Fibroblast of villous mesenchyme (primary cell): ENCODE measurements at regions not wholly inside any gene's neighbourhood (a gene's known extent, or its start where the extent isn't known, plus 50 kb on each side); places are given as distances from the start of the nearest gene placed in this dataset.

Source experiments
- DNase-seq: peaks from one replicate; pipeline ENCODE4 v3.0.0-alpha.2; 2010; ENCODE audit warnings: low read depth
- H3K4me3 ChIP-seq: 2 replicates; pipeline ENCODE4 v1.5.1; 2011; ENCODE audit warnings: low read depth, mild to moderate bottlenecking, low read length
- TF ChIP-seq, protein P1 (sequence below): IDR thresholded peaks from 2 replicates; pipeline ENCODE4 v1.5.1; 2012; ENCODE audit warnings: low read depth, mild to moderate bottlenecking, low read length; ENCODE audit not compliant: insufficient read depth

GRCh38 chr14:76696361-76696760, 64.9 kb upstream of the VASH1 start:
- H3K4me3 ChIP-seq: no peak overlapping the region
- no peak for DNase-seq
- TF ChIP-seq, protein P1, sequence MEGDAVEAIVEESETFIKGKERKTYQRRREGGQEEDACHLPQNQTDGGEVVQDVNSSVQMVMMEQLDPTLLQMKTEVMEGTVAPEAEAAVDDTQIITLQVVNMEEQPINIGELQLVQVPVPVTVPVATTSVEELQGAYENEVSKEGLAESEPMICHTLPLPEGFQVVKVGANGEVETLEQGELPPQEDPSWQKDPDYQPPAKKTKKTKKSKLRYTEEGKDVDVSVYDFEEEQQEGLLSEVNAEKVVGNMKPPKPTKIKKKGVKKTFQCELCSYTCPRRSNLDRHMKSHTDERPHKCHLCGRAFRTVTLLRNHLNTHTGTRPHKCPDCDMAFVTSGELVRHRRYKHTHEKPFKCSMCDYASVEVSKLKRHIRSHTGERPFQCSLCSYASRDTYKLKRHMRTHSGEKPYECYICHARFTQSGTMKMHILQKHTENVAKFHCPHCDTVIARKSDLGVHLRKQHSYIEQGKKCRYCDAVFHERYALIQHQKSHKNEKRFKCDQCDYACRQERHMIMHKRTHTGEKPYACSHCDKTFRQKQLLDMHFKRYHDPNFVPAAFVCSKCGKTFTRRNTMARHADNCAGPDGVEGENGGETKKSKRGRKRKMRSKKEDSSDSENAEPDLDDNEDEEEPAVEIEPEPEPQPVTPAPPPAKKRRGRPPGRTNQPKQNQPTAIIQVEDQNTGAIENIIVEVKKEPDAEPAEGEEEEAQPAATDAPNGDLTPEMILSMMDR: no peak

- no peak overlapping the region for H3K4me3 ChIP-seq
Measured at GRCh38 chr14:76696791-76697190, 64.5 kb upstream of the VASH1 start.

GRCh38 chr14:76697246-76697905, 63.9 kb upstream of the VASH1 start:
- H3K4me3 ChIP-seq: no peak overlapping the region
- TF ChIP-seq, protein P1: no peak
- no peak for DNase-seq

More at GRCh38 chr14:76696791-76697190, 64.5 kb upstream of the VASH1 start:
- no peak for DNase-seq
- TF ChIP-seq, protein P1: no peak

DNA sequence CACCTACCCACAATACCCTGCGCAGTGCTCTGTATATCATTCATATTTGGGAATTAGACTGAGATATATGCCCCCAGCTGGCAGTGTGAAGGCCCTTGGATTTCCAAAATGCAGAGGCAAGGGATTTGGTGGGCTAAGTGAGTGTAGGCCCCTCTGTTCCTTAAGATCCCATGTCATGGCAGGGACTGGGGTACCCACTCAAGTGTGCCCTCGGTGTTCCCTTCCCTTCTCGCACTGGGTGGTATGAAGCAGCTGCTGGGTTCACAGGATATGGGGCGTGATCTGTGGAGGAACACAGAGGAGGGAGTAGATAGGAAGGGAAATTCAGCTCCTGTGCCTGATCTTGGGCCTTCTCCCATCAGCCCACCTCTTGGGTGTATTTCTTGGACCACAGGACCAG, 63.1 kb upstream of the VASH1 start:
- no peak overlapping the region for H3K4me3 ChIP-seq
- DNase-seq: no peak
- TF ChIP-seq, protein P1: no peak

- TF ChIP-seq, protein P1: no peak
- no peak overlapping the region for H3K4me3 ChIP-seq
- DNase-seq: no peak
Measured at GRCh38 chr14:76698631-76699030, 62.6 kb upstream of the VASH1 start.

DNA sequence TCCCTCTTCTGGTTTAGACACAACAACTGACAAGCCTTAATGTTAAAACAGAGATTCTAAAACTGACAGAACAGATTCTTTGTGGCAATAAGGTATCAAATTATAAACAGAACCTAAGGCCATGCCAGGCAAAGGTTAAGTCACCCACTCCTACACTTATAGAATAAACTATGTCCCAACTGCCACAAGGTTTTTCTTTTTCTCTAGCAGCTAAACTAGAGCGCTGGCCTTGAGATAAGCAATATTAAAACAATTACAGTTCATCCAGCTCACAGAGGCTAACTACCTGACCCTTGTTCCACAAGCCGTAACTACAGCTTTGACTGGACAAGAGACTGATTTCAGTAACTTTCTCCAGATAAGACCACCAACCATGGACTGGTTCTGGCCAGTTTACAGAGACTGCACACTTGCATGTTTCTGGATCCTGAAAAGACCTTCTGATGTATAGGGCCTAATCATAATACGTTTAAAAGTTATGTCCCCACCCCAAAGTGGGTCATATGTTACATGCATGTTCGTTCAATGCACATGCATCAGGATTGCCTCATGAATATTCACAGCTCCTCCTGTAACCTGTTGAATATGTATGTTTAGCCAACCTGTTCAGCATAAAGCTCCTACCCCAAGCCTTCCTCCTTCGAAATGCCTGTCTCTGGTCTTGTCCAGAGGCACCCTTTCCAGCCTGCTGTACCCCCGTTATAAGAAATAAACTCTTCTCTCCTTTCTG, 61.9 kb upstream of the VASH1 start:
- TF ChIP-seq, protein P1: no peak
- DNase-seq: no peak
- no peak overlapping the region for H3K4me3 ChIP-seq
